Hematopoietic multipotent progenitor cell treated with erythropoietin and hydrocortisone succinate and interleukin-3 and kit ligand, for 6 days (in vitro differentiated cells): ENCODE measurements at regions not wholly inside any gene's neighbourhood (a gene's known extent, or its start where the extent isn't known, plus 50 kb on each side); places are given as distances from the start of the nearest gene placed in this dataset.
A peak's percentile ranks its signal among the peaks of the same experiment; 100 is the strongest.
"Not testable (repeated sequence)": the region's sequence is repeated elsewhere in the genome, so short reads cannot be mapped to it uniquely, and the experiment has no call there.

Source experiments
- DNase-seq: peaks from one replicate; pipeline ENCODE4 v3.0.0-alpha.2; 2015

- no peak for DNase-seq
These were observed 385.2 kb downstream of the CDH7 start for GRCh38 chr18:66136039-66136438.

GRCh38 chr18:66129248-66129647 lies 378.4 kb downstream of the CDH7 start:
- no peak for DNase-seq

GRCh38 chr18:66126266-66126665 lies 375.5 kb downstream of the CDH7 start:
- DNase-seq, result no peak

- peak; percentile 8 for DNase-seq
These were observed 373.6 kb downstream of the CDH7 start for GRCh38 chr18:66124394-66124793.

GRCh38 chr18:66119347-66119746 lies 368.5 kb downstream of the CDH7 start:
- DNase-seq, result no peak

GRCh38 chr18:66111018-66111417 lies 360.2 kb downstream of the CDH7 start:
- DNase-seq, result no peak

- no peak for DNase-seq
These were observed 359.8 kb downstream of the CDH7 start for GRCh38 chr18:66110607-66111006.

GRCh38 chr18:66109981-66110380 lies 359.2 kb downstream of the CDH7 start:
- DNase-seq, result no peak

- DNase-seq, result no peak
These were observed 356.7 kb downstream of the CDH7 start for GRCh38 chr18:66107546-66107945.

- no peak for DNase-seq
These were observed 354.2 kb downstream of the CDH7 start for GRCh38 chr18:66105016-66105415.

GRCh38 chr18:66103550-66103949 lies 352.7 kb downstream of the CDH7 start:
- no peak for DNase-seq

GRCh38 chr18:66083078-66083477 lies 332.3 kb downstream of the CDH7 start:
- DNase-seq, result no peak

GRCh38 chr18:66078925-66079800 lies 328.4 kb downstream of the CDH7 start:
- no peak for DNase-seq

- DNase-seq, result no peak
These were observed 326.3 kb downstream of the CDH7 start for GRCh38 chr18:66077066-66077465.

GRCh38 chr18:66066191-66066590 lies 315.4 kb downstream of the CDH7 start:
- DNase-seq, result no peak

GRCh38 chr18:66048406-66048805 lies 297.6 kb downstream of the CDH7 start:
- DNase-seq, result no peak

GRCh38 chr18:66046032-66046602 lies 295.3 kb downstream of the CDH7 start:
- no peak for DNase-seq

GRCh38 chr18:66043009-66043408 lies 292.2 kb downstream of the CDH7 start:
- DNase-seq, result no peak

- no peak for DNase-seq
These were observed 263.2 kb downstream of the CDH7 start for GRCh38 chr18:66013969-66014368.

GRCh38 chr18:66011916-66012315 lies 261.1 kb downstream of the CDH7 start:
- no peak for DNase-seq

- no peak for DNase-seq
These were observed 255.2 kb downstream of the CDH7 start for GRCh38 chr18:66005831-66006588.

GRCh38 chr18:65998971-65999700 lies 248.3 kb downstream of the CDH7 start:
- DNase-seq, result not testable (repeated sequence)

- no peak for DNase-seq
These were observed 244.4 kb downstream of the CDH7 start for GRCh38 chr18:65995206-65995605.
